ENCODE measurements at regions not wholly inside any gene's neighbourhood (a gene's known extent, or its start where the extent isn't known, plus 50 kb on each side); places are given as distances from the start of the nearest gene placed in this dataset.

GRCh38 chr21:23130308-23130707, 2132.1 kb downstream of the NCAM2 start:
- H4K20me1 ChIP-seq (ENCODE audit: low read depth), result no peaks in the 10 kb centered on the region
- no peaks in the 10 kb centered on the region for H3K36me3 ChIP-seq
- no peaks in the 10 kb centered on the region for H3K4me1 ChIP-seq
- H3K4me2 ChIP-seq, result no peak overlapping the region
- no peaks in the 10 kb centered on the region for H3F3A ChIP-seq (ENCODE audit: low read depth)
- no peak overlapping the region for H2AFZ ChIP-seq (replicated peaks)
- Mint-ChIP-seq H3K36me3 (no peaks in the 10 kb centered on the region), H3K27me3 (ENCODE audit: insufficient read depth, low read depth) (no peaks in the 10 kb centered on the region), H3K27ac (no peak overlapping the region), H3K4me1 (no peaks in the 10 kb centered on the region), H3K4me3 (no peak overlapping the region), H3K9me3 (peaks cover 4% of the 10 kb centered on the region)
- H3K4me3 ChIP-seq, result no peak overlapping the region
- H3K9ac ChIP-seq, result no peak overlapping the region
- H3K79me2 ChIP-seq (ENCODE audit: low read depth), result no peaks in the 10 kb centered on the region
- no peak for DNase-seq (ENCODE audit: low spot score)
- no peaks in the 10 kb centered on the region for H3K9me3 ChIP-seq (ENCODE audit: low read depth)
- no peaks in the 10 kb centered on the region for H3K27me3 ChIP-seq
- no peak overlapping the region for H3K27ac ChIP-seq
- no peak for TF ChIP-seq EZH2phosphoT487 (IDR thresholded peaks at IDR 0.05)
- no peak for TF ChIP-seq CTCF (IDR thresholded peaks at IDR 0.05)
- no peak for TF ChIP-seq EZH2 (IDR thresholded peaks at IDR 0.05)

- Histone ChIP-seq H2AFZ (replicated peaks) (no peak overlapping the region), H3K27ac (no peak overlapping the region), H3K9me3 (ENCODE audit: low read depth) (no peaks in the 10 kb centered on the region), H3K36me3 (no peaks in the 10 kb centered on the region), H3F3A (ENCODE audit: low read depth) (no peaks in the 10 kb centered on the region), H3K4me3 (no peak overlapping the region), H3K27me3 (no peaks in the 10 kb centered on the region), H3K9ac (no peak overlapping the region), H3K4me1 (no peaks in the 10 kb centered on the region), H3K79me2 (ENCODE audit: low read depth) (no peaks in the 10 kb centered on the region), H3K4me2 (no peak overlapping the region), H4K20me1 (ENCODE audit: low read depth) (no peaks in the 10 kb centered on the region)
- peak; percentile 8 for DNase-seq (ENCODE audit: low spot score)
- TF ChIP-seq CTCF (IDR thresholded peaks at IDR 0.05), result peak; percentile 46
- TF ChIP-seq EZH2 (IDR thresholded peaks at IDR 0.05), result no peak
- TF ChIP-seq EZH2phosphoT487 (IDR thresholded peaks at IDR 0.05), result no peak
- Mint-ChIP-seq H3K9me3 (peaks cover 4% of the 10 kb centered on the region), H3K27ac (no peak overlapping the region), H3K4me3 (no peak overlapping the region), H3K4me1 (no peaks in the 10 kb centered on the region), H3K36me3 (no peaks in the 10 kb centered on the region), H3K27me3 (ENCODE audit: insufficient read depth, low read depth) (no peaks in the 10 kb centered on the region)
These were observed 2133.0 kb downstream of the NCAM2 start for GRCh38 chr21:23131177-23131576.

- Histone ChIP-seq H4K20me1 (ENCODE audit: low read depth) (no peaks in the 10 kb centered on the region), H3K4me3 (no peak overlapping the region), H3K4me1 (no peaks in the 10 kb centered on the region), H3K9me3 (ENCODE audit: low read depth) (peaks cover 8% of the 10 kb centered on the region), H3K79me2 (ENCODE audit: low read depth) (no peaks in the 10 kb centered on the region), H3K27ac (no peak overlapping the region), H3F3A (ENCODE audit: low read depth) (no peaks in the 10 kb centered on the region), H3K9ac (no peak overlapping the region), H3K27me3 (no peaks in the 10 kb centered on the region), H3K4me2 (no peak overlapping the region), H2AFZ (replicated peaks) (no peak overlapping the region), H3K36me3 (peaks cover 7% of the 10 kb centered on the region)
- no peak overlapping the region for H3K27ac Mint-ChIP-seq
- peaks cover 7% of the 10 kb centered on the region for H3K9me3 Mint-ChIP-seq
- no peak for TF ChIP-seq EZH2 (IDR thresholded peaks at IDR 0.05)
- TF ChIP-seq EZH2phosphoT487 (IDR thresholded peaks at IDR 0.05), result no peak
- no peak for TF ChIP-seq CTCF (IDR thresholded peaks at IDR 0.05)
- H3K27me3 Mint-ChIP-seq (ENCODE audit: insufficient read depth, low read depth), result no peaks in the 10 kb centered on the region
- H3K4me1 Mint-ChIP-seq, result no peaks in the 10 kb centered on the region
- no peaks in the 10 kb centered on the region for H3K36me3 Mint-ChIP-seq
- no peak overlapping the region for H3K4me3 Mint-ChIP-seq
- DNase-seq (ENCODE audit: low spot score), result no peak
These were observed 2140.6 kb downstream of the NCAM2 start for GRCh38 chr21:23138797-23139196.

Data from neural progenitor cell (in vitro differentiated cells).